ENCODE measurements at regions not wholly inside any gene's neighbourhood (a gene's known extent, or its start where the extent isn't known, plus 50 kb on each side); places are given as distances from the start of the nearest gene placed in this dataset.

GRCh38 chr7:113710310-113711096, 208.3 kb downstream of the PPP1R3A start:
- Histone ChIP-seq H2BK120ac (ENCODE audit: low read depth, low read length) (no peak overlapping the region), H2BK12ac (ENCODE audit: low read length in 2 of 2) (no peak overlapping the region), H3K9me3 (ENCODE audit: control insufficient read depth, low read length) (peaks cover 6% of the 10 kb centered on the region), H2AK5ac (ENCODE audit: low read length, severe bottlenecking) (no peak overlapping the region), H2BK15ac (ENCODE audit: low read depth, poor library complexity, severe bottlenecking) (no peak overlapping the region), H3K4ac (ENCODE audit: low read depth in 1 of 2, low read length in 2 of 2) (no peak overlapping the region), H4K91ac (ENCODE audit: low read length) (no peak overlapping the region), H3K27me3 (ENCODE audit: control insufficient read depth in 1 of 2, insufficient read depth in 1 of 2, low read length in 2 of 2) (no peaks in the 10 kb centered on the region), H4K8ac (ENCODE audit: low read length) (no peak overlapping the region), H3K4me3 (ENCODE audit: insufficient read depth in 1 of 2, low read depth in 1 of 2, low read length in 2 of 2) (no peak overlapping the region), H2AFZ (ENCODE audit: low read depth, low read length) (no peak overlapping the region), H3K18ac (ENCODE audit: low read depth in 1 of 2, low read length in 2 of 2) (no peak overlapping the region), H3K27ac (ENCODE audit: low read length, poor library complexity, severe bottlenecking) (no peak overlapping the region), H3K4me2 (ENCODE audit: low read length, poor library complexity, severe bottlenecking) (no peak overlapping the region), H3K14ac (ENCODE audit: low read length in 2 of 2) (no peak overlapping the region), H2BK5ac (ENCODE audit: low read depth, low read length, poor library complexity, severe bottlenecking) (no peak overlapping the region), H3K79me1 (replicated peaks; ENCODE audit: low read length, poor library complexity, severe bottlenecking) (no peaks in the 10 kb centered on the region), H3K23ac (ENCODE audit: low read length in 2 of 2) (no peak overlapping the region), H3K36me3 (ENCODE audit: control insufficient read depth in 1 of 2, insufficient read depth in 2 of 2, low read depth in 1 of 2, low read length in 2 of 2) (no peaks in the 10 kb centered on the region), H3K4me1 (ENCODE audit: control insufficient read depth, insufficient read depth, low read depth, low read length) (no peaks in the 10 kb centered on the region), H3K9ac (ENCODE audit: low read length) (no peak overlapping the region)
- WGBS = 80% methylated on average over 1 of the region's 4 CpGs
- peak; percentile 75 for DNase-seq

GRCh38 chr7:113705439-113705838, 213.4 kb downstream of the PPP1R3A start:
- H4K8ac ChIP-seq (ENCODE audit: low read length) = no peak overlapping the region
- H2BK120ac ChIP-seq (ENCODE audit: low read depth, low read length) = no peak overlapping the region
- no peaks in the 10 kb centered on the region for H3K4me1 ChIP-seq (ENCODE audit: control insufficient read depth, insufficient read depth, low read depth, low read length)
- H2BK15ac ChIP-seq (ENCODE audit: low read depth, poor library complexity, severe bottlenecking) = no peak overlapping the region
- no peak overlapping the region for H3K23ac ChIP-seq (ENCODE audit: low read length in 2 of 2)
- no peaks in the 10 kb centered on the region for H3K9me3 ChIP-seq (ENCODE audit: control insufficient read depth, low read length)
- no peak overlapping the region for H3K14ac ChIP-seq (ENCODE audit: low read length in 2 of 2)
- no peaks in the 10 kb centered on the region for H3K79me1 ChIP-seq (replicated peaks; ENCODE audit: low read length, poor library complexity, severe bottlenecking)
- H2BK12ac ChIP-seq (ENCODE audit: low read length in 2 of 2) = no peak overlapping the region
- 89% methylated on average over 1 of the region's 1 CpG for WGBS
- no peak overlapping the region for H3K4me3 ChIP-seq (ENCODE audit: insufficient read depth in 1 of 2, low read depth in 1 of 2, low read length in 2 of 2)
- no peak overlapping the region for H2AK5ac ChIP-seq (ENCODE audit: low read length, severe bottlenecking)
- no peak for DNase-seq
- H4K91ac ChIP-seq (ENCODE audit: low read length) = no peak overlapping the region
- no peak overlapping the region for H3K4ac ChIP-seq (ENCODE audit: low read depth in 1 of 2, low read length in 2 of 2)
- no peaks in the 10 kb centered on the region for H3K27me3 ChIP-seq (ENCODE audit: control insufficient read depth in 1 of 2, insufficient read depth in 1 of 2, low read length in 2 of 2)
- no peak overlapping the region for H3K4me2 ChIP-seq (ENCODE audit: low read length, poor library complexity, severe bottlenecking)
- H3K9ac ChIP-seq (ENCODE audit: low read length) = no peak overlapping the region
- H3K27ac ChIP-seq (ENCODE audit: low read length, poor library complexity, severe bottlenecking) = no peak overlapping the region
- no peak overlapping the region for H2BK5ac ChIP-seq (ENCODE audit: low read depth, low read length, poor library complexity, severe bottlenecking)
- no peak overlapping the region for H2AFZ ChIP-seq (ENCODE audit: low read depth, low read length)
- no peaks in the 10 kb centered on the region for H3K36me3 ChIP-seq (ENCODE audit: control insufficient read depth in 1 of 2, insufficient read depth in 2 of 2, low read depth in 1 of 2, low read length in 2 of 2)
- H3K18ac ChIP-seq (ENCODE audit: low read depth in 1 of 2, low read length in 2 of 2) = no peak overlapping the region

- Histone ChIP-seq H3K23ac (ENCODE audit: low read length in 2 of 2) (no peak overlapping the region), H3K4me2 (ENCODE audit: low read length, poor library complexity, severe bottlenecking) (no peak overlapping the region), H3K27me3 (ENCODE audit: control insufficient read depth in 1 of 2, insufficient read depth in 1 of 2, low read length in 2 of 2) (no peaks in the 10 kb centered on the region), H3K14ac (ENCODE audit: low read length in 2 of 2) (no peak overlapping the region), H2AK5ac (ENCODE audit: low read length, severe bottlenecking) (no peak overlapping the region), H2AFZ (ENCODE audit: low read depth, low read length) (no peak overlapping the region), H2BK15ac (ENCODE audit: low read depth, poor library complexity, severe bottlenecking) (no peak overlapping the region), H2BK12ac (ENCODE audit: low read length in 2 of 2) (no peak overlapping the region), H3K4me3 (ENCODE audit: insufficient read depth in 1 of 2, low read depth in 1 of 2, low read length in 2 of 2) (no peak overlapping the region), H3K27ac (ENCODE audit: low read length, poor library complexity, severe bottlenecking) (no peak overlapping the region), H2BK120ac (ENCODE audit: low read depth, low read length) (no peak overlapping the region), H3K79me1 (replicated peaks; ENCODE audit: low read length, poor library complexity, severe bottlenecking) (no peaks in the 10 kb centered on the region), H4K91ac (ENCODE audit: low read length) (no peak overlapping the region), H3K4me1 (ENCODE audit: control insufficient read depth, insufficient read depth, low read depth, low read length) (no peaks in the 10 kb centered on the region), H4K8ac (ENCODE audit: low read length) (no peak overlapping the region), H3K18ac (ENCODE audit: low read depth in 1 of 2, low read length in 2 of 2) (no peak overlapping the region), H3K4ac (ENCODE audit: low read depth in 1 of 2, low read length in 2 of 2) (no peak overlapping the region), H3K9me3 (ENCODE audit: control insufficient read depth, low read length) (no peaks in the 10 kb centered on the region), H3K9ac (ENCODE audit: low read length) (no peak overlapping the region), H2BK5ac (ENCODE audit: low read depth, low read length, poor library complexity, severe bottlenecking) (no peak overlapping the region), H3K36me3 (ENCODE audit: control insufficient read depth in 1 of 2, insufficient read depth in 2 of 2, low read depth in 1 of 2, low read length in 2 of 2) (no peaks in the 10 kb centered on the region)
- 90% methylated on average over 2 of the region's 6 CpGs for WGBS
- DNase-seq = peak; percentile 2
These were observed 220.1 kb downstream of the PPP1R3A start for GRCh38 chr7:113698556-113699220.

- no peak overlapping the region for H2BK5ac ChIP-seq (ENCODE audit: low read depth, low read length, poor library complexity, severe bottlenecking)
- no peak overlapping the region for H2AFZ ChIP-seq (ENCODE audit: low read depth, low read length)
- H2BK15ac ChIP-seq (ENCODE audit: low read depth, poor library complexity, severe bottlenecking) = no peak overlapping the region
- H3K14ac ChIP-seq (ENCODE audit: low read length in 2 of 2) = no peak overlapping the region
- H2BK12ac ChIP-seq (ENCODE audit: low read length in 2 of 2) = no peak overlapping the region
- no peak overlapping the region for H3K4me2 ChIP-seq (ENCODE audit: low read length, poor library complexity, severe bottlenecking)
- H3K9ac ChIP-seq (ENCODE audit: low read length) = no peak overlapping the region
- H3K27ac ChIP-seq (ENCODE audit: low read length, poor library complexity, severe bottlenecking) = no peak overlapping the region
- no peak overlapping the region for H3K4me3 ChIP-seq (ENCODE audit: insufficient read depth in 1 of 2, low read depth in 1 of 2, low read length in 2 of 2)
- H3K4me1 ChIP-seq (ENCODE audit: control insufficient read depth, insufficient read depth, low read depth, low read length) = no peaks in the 10 kb centered on the region
- no CpG with 5 or more reads among the region's 1 CpG for WGBS
- no peak overlapping the region for H3K4ac ChIP-seq (ENCODE audit: low read depth in 1 of 2, low read length in 2 of 2)
- H4K8ac ChIP-seq (ENCODE audit: low read length) = no peak overlapping the region
- no peak overlapping the region for H2BK120ac ChIP-seq (ENCODE audit: low read depth, low read length)
- DNase-seq = no peak
- no peak overlapping the region for H3K18ac ChIP-seq (ENCODE audit: low read depth in 1 of 2, low read length in 2 of 2)
- no peak overlapping the region for H2AK5ac ChIP-seq (ENCODE audit: low read length, severe bottlenecking)
- no peak overlapping the region for H4K91ac ChIP-seq (ENCODE audit: low read length)
- no peaks in the 10 kb centered on the region for H3K9me3 ChIP-seq (ENCODE audit: control insufficient read depth, low read length)
- H3K23ac ChIP-seq (ENCODE audit: low read length in 2 of 2) = no peak overlapping the region
- no peaks in the 10 kb centered on the region for H3K36me3 ChIP-seq (ENCODE audit: control insufficient read depth in 1 of 2, insufficient read depth in 2 of 2, low read depth in 1 of 2, low read length in 2 of 2)
- no peaks in the 10 kb centered on the region for H3K79me1 ChIP-seq (replicated peaks; ENCODE audit: low read length, poor library complexity, severe bottlenecking)
- no peaks in the 10 kb centered on the region for H3K27me3 ChIP-seq (ENCODE audit: control insufficient read depth in 1 of 2, insufficient read depth in 1 of 2, low read length in 2 of 2)
These were observed 224.7 kb downstream of the PPP1R3A start for GRCh38 chr7:113694149-113694548.
